Pancreas (tissue), 10 donors: ENCODE measurements at regions not wholly inside any gene's neighbourhood (a gene's known extent, or its start where the extent isn't known, plus 50 kb on each side); places are given as distances from the start of the nearest gene placed in this dataset.

Experiments
- ATAC-seq, 4 donors: fragments of 200-7000 bp; cut with Tn5 transposase; one replicate each; pipeline versions ENCODE4 v1.8.0 to v1.9.1; 2020; ENCODE audit warnings: mild to moderate bottlenecking in 4 of 4, moderate library complexity in 4 of 4
- DNase-seq, 6 donors: peaks; one replicate each; pipeline ENCODE4 v3.0.0-alpha.2; 2020
- FAIRE-seq: peaks from 2 replicates; lab custom pipeline; 2012; peaks lifted over from hg19 to GRCh38; lab: Jason Lieb, UNC
- H3K27ac ChIP-seq, 4 donors: fragments of 200-600 bp; sonication (generic); 1 replicate in 3 of 4; 2 replicates in 1 of 4; pipeline versions ENCODE4 v1.5.0 to v1.8.0; 2020
- H3K27me3 ChIP-seq, 4 donors: fragments of 200-600 bp; one replicate each; pipeline ENCODE4 v1.8.0; 2021
- H3K36me3 ChIP-seq, 3 donors: fragments of 200-600 bp; sonication (generic) in 1 of 3; one replicate each; pipeline versions ENCODE4 v1.5.0 to v1.8.0; 2020 to 2021
- H3K4me1 ChIP-seq, 3 donors: fragments of 200-600 bp; one replicate each; pipeline ENCODE4 v1.8.0; 2021
- H3K4me3 ChIP-seq, 4 donors: fragments of 200-600 bp; sonication (generic) in 2 of 4; one replicate each; pipeline versions ENCODE4 v1.5.0 to v1.8.0; 2020 to 2021
- H3K9me3 ChIP-seq, 4 donors: fragments of 200-600 bp; one replicate each; pipeline ENCODE4 v1.8.0; 2021
- WGBS, 2 donors: extraction: QIAGEN DNeasy Blood & Tissue Kit; methylation state at CpG; one replicate each; pipeline ENCODE4 v1.1.7; 2013; 5-methylcytosine and 5-hydroxymethylcytosine counted together
- intact Hi-C, 3 donors: fragments of 100-400 bp; cut with DNase I; formaldehyde crosslinking; loops; one replicate each; pipeline versions ENCODE4 v1.11.1 to v1.14.2; 2022
- TF ChIP-seq, protein P1 (sequence below), 4 donors: fragments of 200-600 bp; sonication (generic) in 3 of 4; IDR thresholded peaks; one replicate each; pipeline versions ENCODE4 v1.5.0 to v1.8.0; 2021; ENCODE audit warnings: antibody characterized with exemption in 4 of 4
- donor health status: healthy with polysubstance abuse.
- donor health status: DM: no; HTN: no; CAD: no; lungs with moderate emphysema.
- donor health status: DM: no; HTN: no; CAD: no.
- donor health status: control.
- donor health status: control.
- donor health status: Bipolar disorder and iron deficiency.
- donor health status: DM: yes; HTN: yes; CAD: no.
- donor health status: DM: no; HTN: no; CAD: no.
- donor health status: DM: no; HTN: no; CAD: no.
- donor health status: DM: yes; HTN: yes; CAD: no.

DNA sequence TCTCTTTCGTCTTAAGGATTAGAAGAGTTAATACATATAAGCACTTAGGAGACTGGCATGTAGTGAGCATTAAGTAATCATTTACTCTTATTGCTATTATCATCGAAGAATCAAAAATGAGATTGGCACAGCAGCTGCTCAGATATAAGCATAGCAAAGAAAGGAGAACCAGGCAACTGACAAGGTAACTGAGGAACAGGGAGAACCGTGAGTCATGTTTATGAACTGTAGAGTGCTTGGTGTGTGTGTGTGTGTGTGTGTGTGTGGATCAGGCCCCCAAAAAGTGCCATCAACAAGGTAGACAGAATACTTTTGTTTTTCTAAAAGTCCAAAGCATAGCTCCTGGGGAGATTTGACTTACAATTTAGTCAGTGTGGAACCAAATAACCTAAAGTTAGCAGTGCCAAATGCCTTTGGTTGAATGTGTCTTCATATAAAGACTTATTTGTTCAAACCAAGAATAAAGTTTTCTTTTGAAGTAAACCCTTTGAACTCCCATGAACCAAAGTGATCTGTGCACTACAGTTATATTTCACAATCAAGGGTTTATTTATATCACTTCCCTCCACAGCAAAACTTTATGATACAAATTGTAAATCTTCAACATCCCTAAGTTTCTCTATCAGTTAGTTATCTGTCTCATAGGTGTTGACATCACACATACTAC, 660.6 kb downstream of the NYAP2 start:
- no peak for FAIRE-seq

GRCh38 chr2:226057914-226058313, 658.4 kb downstream of the NYAP2 start:
- Histone ChIP-seq H3K9me3 (no peaks in the 10 kb centered on the region), H3K4me1 (no peaks in the 10 kb centered on the region), H3K4me3 (no peak overlapping the region), H3K27ac (no peak overlapping the region), H3K27me3 (no peaks in the 10 kb centered on the region), H3K36me3 (no peaks in the 10 kb centered on the region)
- peak in 1 of 4 donors; percentile 42 for ATAC-seq
- TF ChIP-seq, protein P1, sequence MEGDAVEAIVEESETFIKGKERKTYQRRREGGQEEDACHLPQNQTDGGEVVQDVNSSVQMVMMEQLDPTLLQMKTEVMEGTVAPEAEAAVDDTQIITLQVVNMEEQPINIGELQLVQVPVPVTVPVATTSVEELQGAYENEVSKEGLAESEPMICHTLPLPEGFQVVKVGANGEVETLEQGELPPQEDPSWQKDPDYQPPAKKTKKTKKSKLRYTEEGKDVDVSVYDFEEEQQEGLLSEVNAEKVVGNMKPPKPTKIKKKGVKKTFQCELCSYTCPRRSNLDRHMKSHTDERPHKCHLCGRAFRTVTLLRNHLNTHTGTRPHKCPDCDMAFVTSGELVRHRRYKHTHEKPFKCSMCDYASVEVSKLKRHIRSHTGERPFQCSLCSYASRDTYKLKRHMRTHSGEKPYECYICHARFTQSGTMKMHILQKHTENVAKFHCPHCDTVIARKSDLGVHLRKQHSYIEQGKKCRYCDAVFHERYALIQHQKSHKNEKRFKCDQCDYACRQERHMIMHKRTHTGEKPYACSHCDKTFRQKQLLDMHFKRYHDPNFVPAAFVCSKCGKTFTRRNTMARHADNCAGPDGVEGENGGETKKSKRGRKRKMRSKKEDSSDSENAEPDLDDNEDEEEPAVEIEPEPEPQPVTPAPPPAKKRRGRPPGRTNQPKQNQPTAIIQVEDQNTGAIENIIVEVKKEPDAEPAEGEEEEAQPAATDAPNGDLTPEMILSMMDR (IDR thresholded peaks at IDR 0.05): no peak
- intact Hi-C loops: no loop called here
- no peak for FAIRE-seq
- DNase-seq: no peak
- 7 to 17% methylated on average over 1 of the region's 1 CpG for WGBS, 2 donors

More for the DNA sequence above, 660.6 kb downstream of the NYAP2 start:
- H3K27me3 ChIP-seq: no peaks in the 10 kb centered on the region
- TF ChIP-seq, protein P1 (IDR thresholded peaks at IDR 0.05): no peak
- H3K36me3 ChIP-seq: no peaks in the 10 kb centered on the region
- H3K4me1 ChIP-seq: no peaks in the 10 kb centered on the region
- no peak for DNase-seq
- H3K27ac ChIP-seq: no peak overlapping the region
- H3K4me3 ChIP-seq: no peak overlapping the region
- 65 to 68% methylated on average over 3 of the region's 3 CpGs for WGBS, 2 donors
- ATAC-seq: no peak
- H3K9me3 ChIP-seq: no peaks in the 10 kb centered on the region
- intact Hi-C loops: no loop called here

DNA sequence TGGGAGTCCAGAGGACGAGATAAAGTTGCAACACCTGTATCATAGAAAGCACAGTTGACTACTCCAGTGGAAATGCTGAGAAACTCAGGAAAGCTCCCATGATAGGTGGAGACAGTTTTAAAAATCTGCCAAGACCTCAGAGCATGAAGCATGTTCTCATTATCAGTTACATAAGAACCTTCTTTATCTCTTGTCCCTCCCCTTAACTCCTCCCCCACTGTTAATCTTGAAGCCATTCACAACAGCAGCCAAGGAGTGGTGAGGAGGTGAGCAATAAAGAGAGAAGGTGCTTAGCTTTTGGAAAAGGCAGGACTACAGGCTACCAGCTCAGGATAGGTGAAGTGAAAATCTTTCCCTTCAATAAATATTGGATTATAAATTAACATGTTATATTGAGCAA, 657.9 kb downstream of the NYAP2 start:
- H3K4me3 ChIP-seq: no peak overlapping the region
- H3K36me3 ChIP-seq: no peaks in the 10 kb centered on the region
- no peaks in the 10 kb centered on the region for H3K9me3 ChIP-seq
- H3K4me1 ChIP-seq: no peaks in the 10 kb centered on the region
- TF ChIP-seq, protein P1 (IDR thresholded peaks at IDR 0.05): no peak
- 19 to 28% methylated on average over 1 of the region's 1 CpG for WGBS, 2 donors
- no peak overlapping the region for H3K27ac ChIP-seq
- no peaks in the 10 kb centered on the region for H3K27me3 ChIP-seq
- FAIRE-seq: no peak
- no peak for ATAC-seq
- no peak for DNase-seq
- intact Hi-C loops: no loop called here

DNA sequence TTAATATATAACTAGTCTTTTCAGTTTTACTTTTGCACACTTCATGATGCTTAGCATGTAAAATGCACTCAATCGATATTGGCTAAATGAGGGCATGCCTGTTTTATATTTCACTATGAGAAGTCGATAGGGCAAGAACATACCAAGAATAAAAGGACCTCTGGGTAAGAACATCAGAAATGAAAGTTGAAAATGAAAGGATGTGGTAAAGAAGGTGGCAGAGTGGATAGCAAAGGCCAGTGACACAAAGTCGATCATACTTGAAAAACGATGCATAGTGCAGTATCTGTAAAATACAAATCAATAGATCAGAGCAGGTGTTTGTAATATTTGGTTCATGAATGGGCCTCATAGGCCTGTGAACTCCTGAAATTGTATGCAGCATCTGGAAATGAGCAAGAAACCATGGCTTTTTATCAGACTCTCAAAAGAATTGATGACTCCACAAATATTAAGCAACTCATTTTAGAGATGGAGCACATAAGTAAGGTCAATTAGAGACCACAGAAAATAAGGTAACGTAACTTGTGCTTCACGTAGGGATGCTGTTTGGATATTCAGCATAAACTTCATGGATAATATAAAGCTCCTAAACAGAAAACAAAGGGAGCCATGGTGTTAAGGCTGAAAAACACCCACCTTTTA, 653.4 kb downstream of the NYAP2 start:
- Histone ChIP-seq H3K36me3 (no peaks in the 10 kb centered on the region), H3K4me3 (no peak overlapping the region), H3K9me3 (no peaks in the 10 kb centered on the region), H3K27ac (no peak overlapping the region), H3K27me3 (no peaks in the 10 kb centered on the region), H3K4me1 (no peaks in the 10 kb centered on the region)
- FAIRE-seq (no peak), DNase-seq (no peak), ATAC-seq (no peak)
- intact Hi-C loops: no loop called here
- WGBS, 2 donors: 62 to 69% methylated on average over 6 of the region's 6 CpGs
- TF ChIP-seq, protein P1 (IDR thresholded peaks at IDR 0.05): no peak

DNA sequence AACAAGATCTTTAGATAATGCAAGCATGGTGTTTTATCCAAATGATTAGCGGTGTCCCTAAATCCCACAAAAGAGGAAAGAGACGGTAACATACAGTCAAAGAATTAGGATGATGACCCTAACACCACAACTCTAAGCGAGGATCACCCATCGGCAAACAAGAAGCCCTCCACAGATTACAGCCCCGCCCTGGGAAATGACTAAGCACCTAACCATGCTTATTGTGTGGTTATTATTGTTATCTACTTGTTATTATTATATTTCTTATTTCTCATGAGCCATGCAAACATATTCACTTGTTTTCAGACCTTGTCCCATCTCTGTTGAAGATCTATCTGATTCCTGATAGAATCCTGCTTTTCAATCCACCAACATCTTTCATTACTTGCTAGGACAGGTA, 651.3 kb downstream of the NYAP2 start:
- no peak for FAIRE-seq
- WGBS, 2 donors: 86 to 91% methylated on average over 5 of the region's 5 CpGs

More for the DNA sequence above, 651.3 kb downstream of the NYAP2 start:
- Histone ChIP-seq H3K9me3 (no peaks in the 10 kb centered on the region), H3K27me3 (no peaks in the 10 kb centered on the region), H3K27ac (no peak overlapping the region), H3K4me3 (no peak overlapping the region), H3K4me1 (no peaks in the 10 kb centered on the region), H3K36me3 (no peaks in the 10 kb centered on the region)
- ATAC-seq (no peak), DNase-seq (no peak)
- TF ChIP-seq, protein P1 (IDR thresholded peaks at IDR 0.05): no peak
- intact Hi-C loops: no loop called here
